GM23248 (cell line): ENCODE measurements at regions not wholly inside any gene's neighbourhood (a gene's known extent, or its start where the extent isn't known, plus 50 kb on each side); places are given as distances from the start of the nearest gene placed in this dataset. TPM values are rescaled to one million over a fixed set of nuclear protein-coding genes. Genes with fewer than 3 reads are reported as not detected.
"Not testable (repeated sequence)": the region's sequence is repeated elsewhere in the genome, so short reads cannot be mapped to it uniquely, and the experiment has no call there.

Source experiments
- DNase-seq: peaks from one replicate; pipeline ENCODE4 v3.0.0-alpha.2; 2015
- H2AFZ ChIP-seq: fragments of 200-600 bp; sonication (generic); 2 replicates; pipeline ENCODE4 v1.6.1; 2016; ENCODE audit warnings: antibody characterized with exemption
- H3F3A ChIP-seq: fragments of 200-600 bp; sonication (generic); 2 replicates; pipeline ENCODE4 v1.6.1; 2016; ENCODE audit warnings: mild to moderate bottlenecking, antibody characterized with exemption, mixed run types; ENCODE audit not compliant: insufficient read depth
- H3K27ac ChIP-seq: fragments of 200-600 bp; sonication (generic); 2 replicates; pipeline ENCODE4 v1.5.1; 2016; ENCODE audit warnings: mild to moderate bottlenecking
- H3K27me3 ChIP-seq: fragments of 200-600 bp; sonication (generic); replicated peaks from 2 replicates; pipeline ENCODE4 v1.6.1; 2016; ENCODE audit warnings: mild to moderate bottlenecking; ENCODE audit not compliant: insufficient read depth
- H3K36me3 ChIP-seq: fragments of 200-600 bp; sonication (generic); 2 replicates; pipeline ENCODE4 v1.6.1; 2016; ENCODE audit warnings: low read depth, mild to moderate bottlenecking
- H3K4me1 ChIP-seq: fragments of 200-600 bp; sonication (generic); 2 replicates; pipeline ENCODE4 v1.6.1; 2016; ENCODE audit warnings: mild to moderate bottlenecking; ENCODE audit not compliant: insufficient read depth
- H3K4me2 ChIP-seq: fragments of 200-600 bp; sonication (generic); one replicate; pipeline ENCODE4 v1.6.1; 2016; ENCODE audit warnings: mild to moderate bottlenecking; ENCODE audit not compliant: unreplicated experiment
- H3K4me3 ChIP-seq: fragments of 200-600 bp; sonication (generic); 2 replicates; pipeline ENCODE4 v1.5.1; 2016; ENCODE audit warnings: mild to moderate bottlenecking
- H3K79me2 ChIP-seq: fragments of 200-600 bp; sonication (generic); 2 replicates; pipeline ENCODE4 v1.6.1; 2016; ENCODE audit warnings: mild to moderate bottlenecking; ENCODE audit not compliant: insufficient read depth
- H3K9ac ChIP-seq: fragments of 200-600 bp; sonication (generic); 2 replicates; pipeline ENCODE4 v1.6.1; 2016; ENCODE audit warnings: mild to moderate bottlenecking
- H3K9me2 ChIP-seq: fragments of 200-600 bp; sonication (generic); 2 replicates; pipeline ENCODE4 v1.6.1; 2016; ENCODE audit warnings: mixed run types, mild to moderate bottlenecking, moderate library complexity; ENCODE audit not compliant: insufficient read depth
- H3K9me3 ChIP-seq: fragments of 200-600 bp; sonication (generic); one replicate; pipeline ENCODE4 v1.6.1; 2017; ENCODE audit warnings: low read depth
- H4K20me1 ChIP-seq: fragments of 200-600 bp; sonication (generic); 2 replicates; pipeline ENCODE4 v1.6.0; 2016; ENCODE audit not compliant: insufficient read depth
- EZH2 ChIP-seq: fragments of 200-600 bp; sonication (generic); IDR thresholded peaks from 2 replicates; pipeline ENCODE4 v1.6.1; 2018; ENCODE audit warnings: antibody characterized with exemption, mild to moderate bottlenecking; ENCODE audit not compliant: insufficient read depth, poor library complexity, severe bottlenecking
- EZH2phosphoT487 ChIP-seq: fragments of 200-600 bp; sonication (generic); IDR thresholded peaks from 2 replicates; pipeline ENCODE4 v1.6.1; 2018; ENCODE audit warnings: antibody characterized with exemption, moderate library complexity, mild to moderate bottlenecking, low read depth; ENCODE audit not compliant: insufficient read depth
- WGBS, 2 experiments: methylation state at CpG; one replicate each; pipeline ENCODE4 v1.1.6; 2015 to 2017; ENCODE audit warnings: low lambda C conversion rate in 2 of 2, low coverage in 1 of 2; ENCODE audit errors: missing lambda C conversion rate in 2 of 2; 5-methylcytosine and 5-hydroxymethylcytosine counted together
- in situ Hi-C: fragments of 300-500 bp; cut with MboI; formaldehyde crosslinking; loops from 2 replicates; pipeline ENCODE4 v1.15.0; 2020
- small RNA-seq: library from RNA; depleted of rRNA; stranded (forward); fragments of <200 nt; gene quantifications from one replicate; pipeline ENCODE3, GENCODE V24; 2014; ENCODE audit warnings: low read depth, low replicate concordance

DNA sequence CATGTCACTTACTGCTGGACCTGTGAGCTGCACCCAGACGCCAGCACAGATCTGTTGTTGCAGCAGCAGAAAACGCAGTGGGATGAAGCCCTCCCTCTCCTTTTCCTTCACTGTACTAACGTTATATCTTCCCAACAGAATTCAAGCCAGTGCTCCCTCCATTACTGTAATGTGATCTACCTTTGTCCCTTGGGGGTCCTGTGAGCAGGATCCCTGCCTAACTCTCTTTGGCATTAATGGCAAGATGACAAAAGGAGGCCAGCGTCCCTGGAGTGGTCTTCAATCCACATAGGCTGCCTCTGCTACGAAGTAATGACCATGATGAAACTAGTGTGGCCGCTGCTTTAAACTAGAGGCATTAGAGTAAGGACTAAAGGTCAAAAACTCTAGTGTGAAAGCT, 69.3 kb upstream of the SOX14 start:
- no peak overlapping the region for H2AFZ ChIP-seq
- H3K4me3 ChIP-seq = no peak overlapping the region
- no peak overlapping the region for H3K4me2 ChIP-seq
- in situ Hi-C loops = no loop called here
- no peak overlapping the region for H3K9ac ChIP-seq
- no peaks in the 10 kb centered on the region for H3K36me3 ChIP-seq
- no peaks in the 10 kb centered on the region for H3K4me1 ChIP-seq
- no peak for TF ChIP-seq EZH2
- TF ChIP-seq EZH2phosphoT487 = no peak
- no peaks in the 10 kb centered on the region for H3K9me3 ChIP-seq
- H4K20me1 ChIP-seq = no peaks in the 10 kb centered on the region
- no peaks in the 10 kb centered on the region for H3K79me2 ChIP-seq
- DNase-seq = no peak
- WGBS, 2 experiments = 7 to 11% methylated on average over 6 of the region's 6 CpGs
- H3K9me2 ChIP-seq = no peaks in the 10 kb centered on the region
- H3F3A ChIP-seq = no peaks in the 10 kb centered on the region
- no peak overlapping the region for H3K27ac ChIP-seq
- H3K27me3 ChIP-seq = no peaks in the 10 kb centered on the region

- H4K20me1 ChIP-seq = no peaks in the 10 kb centered on the region
- no peaks in the 10 kb centered on the region for H3F3A ChIP-seq
- in situ Hi-C loops = no loop called here
- no peaks in the 10 kb centered on the region for H3K9me2 ChIP-seq
- H3K4me1 ChIP-seq = no peaks in the 10 kb centered on the region
- no peaks in the 10 kb centered on the region for H3K9me3 ChIP-seq
- 11 to 17% methylated on average over 6 of the region's 6 CpGs for WGBS, 2 experiments
- H3K79me2 ChIP-seq = no peaks in the 10 kb centered on the region
- H3K27me3 ChIP-seq = no peaks in the 10 kb centered on the region
- H3K9ac ChIP-seq = no peak overlapping the region
- no peaks in the 10 kb centered on the region for H3K36me3 ChIP-seq
- H3K27ac ChIP-seq = no peak overlapping the region
- H3K4me2 ChIP-seq = no peak overlapping the region
- TF ChIP-seq EZH2 (no peak), EZH2phosphoT487 (no peak)
- H2AFZ ChIP-seq = no peak overlapping the region
- DNase-seq = no peak
- H3K4me3 ChIP-seq = no peak overlapping the region
Measured at GRCh38 chr3:137695351-137695750, 68.8 kb upstream of the SOX14 start.

DNA sequence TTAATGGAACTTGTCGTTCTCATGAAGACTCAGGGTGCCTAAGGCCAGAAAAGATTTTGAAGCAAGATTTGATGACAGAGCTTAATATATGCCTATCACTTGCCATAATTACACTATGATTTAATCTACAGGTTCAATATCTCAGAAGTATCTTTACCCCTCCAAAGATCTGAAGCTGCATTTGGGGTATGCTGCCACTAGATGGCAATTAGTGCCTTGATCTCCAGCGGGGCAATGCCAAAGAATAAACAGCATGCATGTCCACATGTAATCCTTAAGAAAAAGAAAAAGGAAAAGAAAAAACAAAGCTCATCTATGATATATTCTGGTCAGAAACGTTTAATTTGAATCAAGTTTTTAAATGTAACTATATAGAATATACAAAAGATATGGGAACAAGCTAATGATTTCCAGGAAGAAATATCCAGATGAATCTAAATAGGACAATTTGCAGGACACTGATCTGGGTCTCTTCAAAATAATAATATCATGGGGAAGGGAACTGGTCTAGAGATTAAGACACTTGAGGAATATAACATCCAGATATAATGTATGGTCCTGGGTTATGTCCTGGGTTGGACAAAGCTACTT, 55.0 kb upstream of the SOX14 start:
- no peak for TF ChIP-seq EZH2phosphoT487
- TF ChIP-seq EZH2 = no peak
- Histone ChIP-seq H4K20me1 (no peaks in the 10 kb centered on the region), H3K9ac (no peak overlapping the region), H3K36me3 (no peaks in the 10 kb centered on the region), H2AFZ (no peak overlapping the region), H3F3A (no peaks in the 10 kb centered on the region), H3K9me3 (no peaks in the 10 kb centered on the region), H3K27ac (no peak overlapping the region), H3K4me1 (no peaks in the 10 kb centered on the region), H3K4me2 (no peak overlapping the region), H3K27me3 (no peaks in the 10 kb centered on the region), H3K79me2 (no peaks in the 10 kb centered on the region), H3K9me2 (no peaks in the 10 kb centered on the region), H3K4me3 (no peak overlapping the region)
- whole genome bisulfite sequencing, 2 experiments = 1 to 2% methylated on average over 3 of the region's 3 CpGs
- DNase-seq = peak; percentile 5
- in situ Hi-C loops = no loop called here

DNA sequence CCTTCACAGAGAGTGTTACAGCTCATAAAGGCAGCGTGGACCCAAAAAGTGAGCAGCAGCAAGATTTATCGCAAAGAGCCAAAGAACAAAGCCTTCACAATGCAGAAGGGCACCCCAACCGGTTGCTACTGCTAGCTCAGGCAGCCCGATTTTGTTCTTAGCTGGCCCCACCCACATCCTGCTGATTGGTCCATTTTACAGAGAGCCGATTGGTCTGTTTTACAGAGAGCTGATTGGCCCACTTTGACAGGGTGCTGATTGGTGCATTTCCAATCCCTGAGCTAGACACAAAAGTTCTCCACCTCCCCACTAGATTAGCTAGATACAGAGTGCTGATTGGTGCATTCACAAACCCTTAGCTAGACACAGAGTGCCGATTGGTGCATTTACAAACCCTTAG, 50.1 kb upstream of the SOX14 start:
- H3K27me3 ChIP-seq, H3K4me2 ChIP-seq, in situ Hi-C loops, H3K27ac ChIP-seq, H3K36me3 ChIP-seq, H3K4me1 ChIP-seq, H2AFZ ChIP-seq, H4K20me1 ChIP-seq, H3K9me3 ChIP-seq, H3K9ac ChIP-seq, DNase-seq, H3K79me2 ChIP-seq, H3K9me2 ChIP-seq, H3F3A ChIP-seq, H3K4me3 ChIP-seq: not testable (repeated sequence)
- WGBS, 2 experiments = 34 to 36% methylated on average over 6 of the region's 6 CpGs

Small RNAs in the stretch of these regions (small RNA-seq; reads per million reads assigned to genes)
- gene RNA5SP142 = not detected
